ENCODE measurements at regions not wholly inside any gene's neighbourhood (a gene's known extent, or its start where the extent isn't known, plus 50 kb on each side); places are given as distances from the start of the nearest gene placed in this dataset.

- no peak overlapping the region for H3K27ac ChIP-seq
- peaks cover 9% of the 10 kb centered on the region for H3K4me1 ChIP-seq
- H3K36me3 ChIP-seq: no peaks in the 10 kb centered on the region
- no peak overlapping the region for H3K4me3 ChIP-seq
- H3K27me3 ChIP-seq: no peaks in the 10 kb centered on the region
- TF ChIP-seq POLR2A (IDR thresholded peaks at IDR 0.05) (no peak), CTCF (IDR thresholded peaks at IDR 0.05) (no peak), POLR2AphosphoS5 (IDR thresholded peaks at IDR 0.05; ENCODE audit: insufficient read depth in 1 of 2, low read depth in 1 of 2) (no peak)
- no peaks in the 10 kb centered on the region for H3K9me3 ChIP-seq
- intact Hi-C loops (cut with DNase I): no loop called here
- DNase-seq (ENCODE audit: extremely low spot score in 2 of 2): no peak
These were observed 67.4 kb upstream of the PRDM11 start for GRCh38 chr11:45079075-45079444.

GRCh38 chr11:45079567-45079942 lies 66.9 kb upstream of the PRDM11 start:
- intact Hi-C loops (cut with DNase I): no loop called here
- H3K27me3 ChIP-seq: no peaks in the 10 kb centered on the region
- DNase-seq (ENCODE audit: extremely low spot score in 2 of 2): no peak
- H3K27ac ChIP-seq: no peak overlapping the region
- H3K36me3 ChIP-seq: no peaks in the 10 kb centered on the region
- no peaks in the 10 kb centered on the region for H3K9me3 ChIP-seq
- TF ChIP-seq CTCF (IDR thresholded peaks at IDR 0.05) (no peak), POLR2A (IDR thresholded peaks at IDR 0.05) (no peak), POLR2AphosphoS5 (IDR thresholded peaks at IDR 0.05; ENCODE audit: insufficient read depth in 1 of 2, low read depth in 1 of 2) (no peak)
- peaks cover 9% of the 10 kb centered on the region for H3K4me1 ChIP-seq
- no peak overlapping the region for H3K4me3 ChIP-seq

- TF ChIP-seq CTCF (IDR thresholded peaks at IDR 0.05) (no peak), POLR2A (IDR thresholded peaks at IDR 0.05) (no peak), POLR2AphosphoS5 (IDR thresholded peaks at IDR 0.05; ENCODE audit: insufficient read depth in 1 of 2, low read depth in 1 of 2) (no peak)
- no peak overlapping the region for H3K4me3 ChIP-seq
- no peak overlapping the region for H3K27ac ChIP-seq
- H3K4me1 ChIP-seq: peaks cover 9% of the 10 kb centered on the region
- no peaks in the 10 kb centered on the region for H3K27me3 ChIP-seq
- H3K36me3 ChIP-seq: no peaks in the 10 kb centered on the region
- H3K9me3 ChIP-seq: no peaks in the 10 kb centered on the region
- DNase-seq (ENCODE audit: extremely low spot score in 2 of 2): no peak
- intact Hi-C loops (cut with DNase I): no loop called here
These were observed 66.3 kb upstream of the PRDM11 start for GRCh38 chr11:45079943-45080719.

- TF ChIP-seq POLR2AphosphoS5 (IDR thresholded peaks at IDR 0.05; ENCODE audit: insufficient read depth in 1 of 2, low read depth in 1 of 2) (no peak), CTCF (IDR thresholded peaks at IDR 0.05) (no peak), POLR2A (IDR thresholded peaks at IDR 0.05) (no peak)
- Histone ChIP-seq H3K9me3 (no peaks in the 10 kb centered on the region), H3K4me1 (peaks cover 18% of the 10 kb centered on the region), H3K4me3 (no peak overlapping the region), H3K36me3 (no peaks in the 10 kb centered on the region), H3K27me3 (no peaks in the 10 kb centered on the region), H3K27ac (no peak overlapping the region)
- no peak for DNase-seq (ENCODE audit: extremely low spot score in 2 of 2)
- intact Hi-C loops (cut with DNase I): no loop called here
These were observed 63.5 kb upstream of the PRDM11 start for GRCh38 chr11:45082744-45083543.
